DOHH2 (cell line): ENCODE measurements at regions not wholly inside any gene's neighbourhood (a gene's known extent, or its start where the extent isn't known, plus 50 kb on each side); places are given as distances from the start of the nearest gene placed in this dataset.

Source experiments
- H3F3A ChIP-seq: fragments of 200-600 bp; sonication (generic), shearing (Covaris generic); 2 replicates; pipeline ENCODE4 v1.6.0; 2016; ENCODE audit warnings: antibody characterized with exemption, mild to moderate bottlenecking; ENCODE audit not compliant: control insufficient read depth, insufficient read depth
- H3K27ac ChIP-seq: fragments of 200-600 bp; sonication (generic); 2 replicates; pipeline ENCODE4 v1.5.1; 2014; ENCODE audit warnings: low read depth, mild to moderate bottlenecking, low read length, moderate library complexity
- H3K27me3 ChIP-seq: fragments of 200-600 bp; sonication (generic); 2 replicates; pipeline ENCODE4 v1.6.1; 2014; ENCODE audit warnings: mild to moderate bottlenecking, low read length, mixed read lengths; ENCODE audit not compliant: control insufficient read depth
- H3K36me3 ChIP-seq: fragments of 200-600 bp; sonication (generic); 2 replicates; pipeline ENCODE4 v1.6.1; 2014; ENCODE audit warnings: mild to moderate bottlenecking, low read length, moderate library complexity, mixed read lengths; ENCODE audit not compliant: control insufficient read depth
- H3K4me1 ChIP-seq: fragments of 200-600 bp; sonication (generic); 2 replicates; pipeline ENCODE4 v1.6.1; 2014; ENCODE audit warnings: mild to moderate bottlenecking, low read length, mixed read lengths; ENCODE audit not compliant: control insufficient read depth
- H3K4me2 ChIP-seq: fragments of 200-600 bp; sonication (generic); 2 replicates; pipeline ENCODE4 v1.6.0; 2014; ENCODE audit warnings: mild to moderate bottlenecking, low read length, moderate library complexity
- H3K4me3 ChIP-seq: fragments of 200-600 bp; sonication (generic); 2 replicates; pipeline ENCODE4 v1.5.1; 2014; ENCODE audit warnings: mild to moderate bottlenecking, low read length, mixed read lengths
- H3K79me2 ChIP-seq: fragments of 200-600 bp; sonication (generic); 2 replicates; pipeline ENCODE4 v1.6.1; 2014; ENCODE audit warnings: mild to moderate bottlenecking, low read length, mixed read lengths; ENCODE audit not compliant: control insufficient read depth
- H3K9me2 ChIP-seq: fragments of 200-600 bp; sonication (generic); replicated peaks from 2 replicates; pipeline ENCODE4 v1.6.1; 2014; ENCODE audit warnings: mild to moderate bottlenecking, low read length, mixed read lengths; ENCODE audit not compliant: control insufficient read depth
- H3K9me3 ChIP-seq: fragments of 200-600 bp; sonication (generic); 2 replicates; pipeline ENCODE4 v1.6.1; 2014; ENCODE audit warnings: antibody characterized with exemption, low read length, mixed read lengths; ENCODE audit not compliant: control insufficient read depth, insufficient read depth
- H4K20me1 ChIP-seq: fragments of 200-600 bp; sonication (generic); 2 replicates; pipeline ENCODE4 v1.6.0; 2014; ENCODE audit warnings: low read depth, mild to moderate bottlenecking, antibody characterized with exemption, low read length, moderate library complexity; ENCODE audit not compliant: control insufficient read depth, insufficient read depth
- EZH2phosphoT487 ChIP-seq: fragments of 200-600 bp; sonication (generic); IDR thresholded peaks from 2 replicates; pipeline ENCODE4 v1.6.1; 2017; ENCODE audit warnings: borderline replicate concordance, mild to moderate bottlenecking, antibody characterized with exemption, low read length, moderate library complexity, mixed read lengths
- TF ChIP-seq, protein P1 (sequence below): fragments of 200-600 bp; sonication (generic); IDR thresholded peaks from one replicate; pipeline ENCODE4 v1.5.1; 2014; ENCODE audit warnings: antibody characterized with exemption, mild to moderate bottlenecking, low read depth, low read length; ENCODE audit not compliant: poor library complexity, severe bottlenecking

DNA sequence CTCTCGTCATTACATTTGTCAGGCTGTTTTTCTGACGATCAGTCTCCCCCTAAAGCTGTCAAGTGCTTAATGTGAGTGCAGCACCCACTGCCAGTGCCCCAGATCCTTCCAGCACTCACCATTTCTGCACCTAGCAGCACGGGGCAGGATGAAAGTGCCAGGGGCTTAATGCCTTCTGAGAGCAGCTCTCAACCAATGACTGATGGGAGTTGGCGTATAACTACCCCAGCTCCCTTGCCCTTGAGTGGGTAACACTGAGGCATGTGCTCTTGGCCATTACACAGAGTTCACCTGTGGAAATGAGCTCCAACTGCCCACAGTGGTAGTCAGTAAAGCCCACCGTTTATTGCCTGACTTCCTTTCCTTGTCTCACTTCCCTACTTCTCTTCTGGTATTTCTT lies 226.2 kb upstream of the BCOR start:
- Histone ChIP-seq H3K4me1 (no peaks in the 10 kb centered on the region), H3K4me2 (no peak overlapping the region)
- TF ChIP-seq EZH2phosphoT487, result no peak
- TF ChIP-seq, protein P1, sequence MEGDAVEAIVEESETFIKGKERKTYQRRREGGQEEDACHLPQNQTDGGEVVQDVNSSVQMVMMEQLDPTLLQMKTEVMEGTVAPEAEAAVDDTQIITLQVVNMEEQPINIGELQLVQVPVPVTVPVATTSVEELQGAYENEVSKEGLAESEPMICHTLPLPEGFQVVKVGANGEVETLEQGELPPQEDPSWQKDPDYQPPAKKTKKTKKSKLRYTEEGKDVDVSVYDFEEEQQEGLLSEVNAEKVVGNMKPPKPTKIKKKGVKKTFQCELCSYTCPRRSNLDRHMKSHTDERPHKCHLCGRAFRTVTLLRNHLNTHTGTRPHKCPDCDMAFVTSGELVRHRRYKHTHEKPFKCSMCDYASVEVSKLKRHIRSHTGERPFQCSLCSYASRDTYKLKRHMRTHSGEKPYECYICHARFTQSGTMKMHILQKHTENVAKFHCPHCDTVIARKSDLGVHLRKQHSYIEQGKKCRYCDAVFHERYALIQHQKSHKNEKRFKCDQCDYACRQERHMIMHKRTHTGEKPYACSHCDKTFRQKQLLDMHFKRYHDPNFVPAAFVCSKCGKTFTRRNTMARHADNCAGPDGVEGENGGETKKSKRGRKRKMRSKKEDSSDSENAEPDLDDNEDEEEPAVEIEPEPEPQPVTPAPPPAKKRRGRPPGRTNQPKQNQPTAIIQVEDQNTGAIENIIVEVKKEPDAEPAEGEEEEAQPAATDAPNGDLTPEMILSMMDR, result no peak

DNA sequence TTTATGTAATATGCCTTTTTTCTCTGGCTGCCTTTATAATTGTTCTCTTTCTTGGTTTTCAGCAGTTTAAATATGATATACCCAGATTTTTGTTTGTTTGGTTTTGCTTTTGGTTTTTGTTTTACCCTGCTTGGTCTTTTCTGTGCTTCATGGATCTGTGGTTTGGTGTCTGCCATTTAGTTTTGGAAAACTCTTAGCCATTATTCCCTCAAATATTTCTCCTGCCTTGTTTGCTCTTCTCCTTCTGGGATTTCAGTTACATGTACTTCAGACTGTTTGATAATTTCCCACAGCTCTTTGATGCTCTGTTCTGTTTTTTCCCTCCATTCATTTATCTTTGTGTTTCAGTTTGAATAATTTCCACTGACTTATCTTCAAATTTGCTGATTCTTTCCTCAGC lies 223.1 kb upstream of the BCOR start:
- no peak overlapping the region for H3K4me3 ChIP-seq
- no peaks in the 10 kb centered on the region for H3K4me1 ChIP-seq
- H4K20me1 ChIP-seq, result no peaks in the 10 kb centered on the region
- TF ChIP-seq, protein P1, result no peak
- TF ChIP-seq EZH2phosphoT487, result no peak
- no peaks in the 10 kb centered on the region for H3F3A ChIP-seq
- H3K9me2 ChIP-seq, result no peaks in the 10 kb centered on the region
- H3K36me3 ChIP-seq, result no peaks in the 10 kb centered on the region
- H3K27me3 ChIP-seq, result no peaks in the 10 kb centered on the region
- H3K79me2 ChIP-seq, result no peaks in the 10 kb centered on the region
- no peak overlapping the region for H3K4me2 ChIP-seq
- H3K9me3 ChIP-seq, result no peaks in the 10 kb centered on the region
- H3K27ac ChIP-seq, result no peak overlapping the region

More for the DNA sequence above, 226.2 kb upstream of the BCOR start:
- Histone ChIP-seq H3K36me3 (no peaks in the 10 kb centered on the region), H4K20me1 (no peaks in the 10 kb centered on the region), H3K9me2 (no peaks in the 10 kb centered on the region), H3K27me3 (no peaks in the 10 kb centered on the region), H3K9me3 (no peaks in the 10 kb centered on the region), H3K79me2 (no peaks in the 10 kb centered on the region), H3K27ac (no peak overlapping the region), H3K4me3 (no peak overlapping the region), H3F3A (no peaks in the 10 kb centered on the region)

DNA sequence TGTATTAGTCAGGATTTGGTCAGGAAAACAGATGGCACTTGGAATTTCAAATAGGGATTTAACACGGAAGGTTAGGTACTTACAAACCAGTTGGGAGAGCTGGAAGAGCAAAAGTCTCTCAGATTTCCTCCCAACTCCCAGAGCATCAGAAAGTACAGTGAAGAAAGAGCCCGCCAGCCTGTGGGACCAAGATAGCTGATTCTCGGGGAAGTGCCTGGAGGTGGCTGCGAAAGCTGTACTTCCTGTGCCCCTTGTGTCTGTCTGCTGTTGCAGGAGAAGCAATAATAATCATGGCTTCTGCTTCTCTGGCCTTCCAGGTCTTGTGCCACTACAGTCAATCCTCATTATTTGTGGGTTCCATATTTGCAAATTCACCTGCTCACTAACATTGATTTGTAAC lies 221.0 kb upstream of the BCOR start:
- no peak for TF ChIP-seq EZH2phosphoT487
- TF ChIP-seq, protein P1, result no peak

DNA sequence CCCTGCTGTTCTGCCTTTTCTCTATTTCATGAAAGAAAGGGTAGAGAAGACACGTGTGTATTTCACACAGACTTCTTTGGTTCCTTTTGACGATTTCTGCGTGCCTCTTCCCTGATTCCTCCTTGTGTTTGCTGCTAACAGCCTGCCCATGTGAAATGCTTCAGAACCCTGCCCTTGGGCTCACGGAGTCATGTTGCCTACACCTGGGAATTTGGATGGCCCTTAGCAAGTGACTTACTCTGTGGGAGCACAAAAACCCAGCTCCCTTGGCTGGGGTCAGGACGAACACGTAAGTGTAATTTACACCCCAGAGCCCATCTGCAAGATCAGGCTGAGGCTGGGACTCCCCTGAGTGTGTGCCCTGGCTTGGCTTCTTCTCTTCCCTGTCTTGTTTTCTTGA lies 220.3 kb upstream of the BCOR start:
- Histone ChIP-seq H3K4me3 (no peak overlapping the region), H3K79me2 (no peaks in the 10 kb centered on the region), H3K27ac (no peak overlapping the region), H3K9me2 (no peaks in the 10 kb centered on the region), H3K27me3 (no peaks in the 10 kb centered on the region), H4K20me1 (no peaks in the 10 kb centered on the region), H3K36me3 (no peaks in the 10 kb centered on the region), H3K4me2 (no peak overlapping the region), H3K4me1 (no peaks in the 10 kb centered on the region), H3F3A (no peaks in the 10 kb centered on the region), H3K9me3 (no peaks in the 10 kb centered on the region)
- TF ChIP-seq, protein P1, result no peak
- no peak for TF ChIP-seq EZH2phosphoT487

More for the DNA sequence above, 221.0 kb upstream of the BCOR start:
- Histone ChIP-seq H3K27ac (no peak overlapping the region), H3K27me3 (no peaks in the 10 kb centered on the region), H3K4me3 (no peak overlapping the region), H3K9me3 (no peaks in the 10 kb centered on the region), H3K4me1 (no peaks in the 10 kb centered on the region), H3K9me2 (no peaks in the 10 kb centered on the region), H3K4me2 (no peak overlapping the region), H3F3A (no peaks in the 10 kb centered on the region), H3K36me3 (no peaks in the 10 kb centered on the region), H3K79me2 (no peaks in the 10 kb centered on the region), H4K20me1 (no peaks in the 10 kb centered on the region)
